ENCODE measurements at regions not wholly inside any gene's neighbourhood (a gene's known extent, or its start where the extent isn't known, plus 50 kb on each side); places are given as distances from the start of the nearest gene placed in this dataset.
"Not testable (repeated sequence)": the region's sequence is repeated elsewhere in the genome, so short reads cannot be mapped to it uniquely, and the experiment has no call there.

DNA sequence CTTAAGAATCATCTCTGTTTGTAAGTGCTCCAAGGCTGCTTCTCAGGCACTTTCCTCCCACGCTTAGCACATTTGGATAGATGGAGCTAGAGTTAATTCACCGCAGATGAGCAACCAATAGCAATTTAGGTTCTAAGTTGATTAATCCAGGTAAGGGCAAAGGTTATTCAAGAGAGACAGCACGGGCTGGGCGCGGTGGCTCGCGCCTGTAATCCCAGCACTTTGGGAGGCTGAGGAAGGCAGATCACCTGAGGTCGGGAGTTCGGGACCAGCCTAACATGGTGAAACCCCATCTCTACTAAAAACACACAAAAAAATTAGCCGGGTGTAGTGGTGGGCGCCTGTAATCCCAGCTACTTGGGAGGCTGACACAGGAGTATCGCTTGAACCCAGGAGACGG lies 54.5 kb upstream of the UNC13C start:
- not testable (repeated sequence) for H3K4me3 ChIP-seq; H4K20me1 ChIP-seq; H3K4me2 ChIP-seq; H3K4me1 ChIP-seq; H3K27ac ChIP-seq; H3K9me3 ChIP-seq (replicated peaks in 1 of 11); H3K9ac ChIP-seq; H3K36me3 ChIP-seq; H3K27me3 ChIP-seq

DNA sequence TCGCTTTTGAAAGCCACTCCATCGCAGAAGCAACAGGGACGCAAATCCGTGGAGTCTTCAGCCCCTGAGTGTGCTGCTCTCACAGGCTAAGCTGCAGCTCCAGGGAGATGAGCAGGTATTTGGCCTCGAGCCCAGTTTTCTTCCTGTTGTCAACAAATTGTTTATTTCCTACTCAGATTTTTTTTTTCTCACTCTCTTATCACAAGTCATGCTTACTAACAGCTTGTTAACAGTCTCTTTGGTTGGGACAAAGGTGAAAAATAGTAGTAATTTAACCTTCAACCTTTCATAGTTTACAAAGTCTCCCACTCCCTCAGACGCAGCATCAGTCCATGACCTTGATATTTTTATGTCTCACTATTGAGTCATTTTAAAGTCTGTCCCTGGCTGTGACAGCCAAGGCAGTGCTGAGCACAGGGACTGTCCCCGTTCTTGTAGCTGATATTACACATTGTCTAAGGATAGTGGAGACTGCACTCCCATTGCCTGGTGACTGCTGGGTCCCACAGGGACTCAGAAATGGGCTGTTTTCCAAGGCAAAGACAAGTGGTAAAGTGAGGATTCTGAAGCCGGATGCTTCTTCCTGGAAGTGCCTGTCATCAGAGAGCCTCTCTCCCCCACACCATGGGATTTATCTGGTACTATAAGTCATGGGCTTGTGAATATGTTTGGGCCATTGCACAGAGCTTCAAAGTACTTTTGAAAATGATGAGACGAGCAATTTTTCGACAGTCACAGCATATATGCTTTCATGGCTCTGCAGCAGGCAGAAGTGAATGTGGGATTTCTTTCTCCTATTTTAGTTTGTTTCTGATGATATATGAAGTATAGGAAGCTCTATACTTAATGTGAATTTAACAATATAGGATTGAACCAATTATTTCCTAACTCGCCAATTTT lies 59.8 kb upstream of the UNC13C start:
- Histone ChIP-seq H3K9ac (no peak overlapping the region), H4K20me1 (no peaks in the 10 kb centered on the region), H3K4me3 (no peak overlapping the region), H3K36me3 (no peaks in the 10 kb centered on the region), H3K4me2 (no peak overlapping the region), H3K4me1 (peaks cover 0 to 8% (median 0%) of the 10 kb centered on the region in 10 experiments; a peak in 1 of 20 replicates), H3K27ac (no peak overlapping the region), H3K27me3 (no peaks in the 10 kb centered on the region), H3K9me3 (replicated peaks in 1 of 11) (no peaks in the 10 kb centered on the region)
- TF ChIP-seq Cebpa-rat (IDR thresholded peaks at IDR 0.05), result no peak

DNA sequence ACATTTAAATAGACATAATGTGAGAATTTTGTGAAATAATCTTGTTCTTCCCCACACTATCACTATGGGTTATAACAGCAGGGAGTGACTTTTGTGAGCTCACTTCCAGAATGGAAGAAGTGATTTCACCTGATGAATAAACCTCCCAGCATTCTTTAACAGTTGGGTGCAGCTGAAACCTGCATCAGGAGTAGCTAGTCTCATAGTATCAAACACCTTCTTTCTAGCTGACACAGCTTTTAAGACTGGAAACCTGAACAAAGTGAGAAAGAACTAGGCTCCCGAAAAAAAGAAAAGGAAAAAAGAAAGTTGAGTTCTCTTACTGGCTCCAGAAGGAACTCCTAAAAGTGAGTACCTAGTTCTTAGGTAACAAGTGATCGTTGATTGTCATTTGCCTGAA lies 61.1 kb upstream of the UNC13C start:
- Histone ChIP-seq H3K27me3 (no peaks in the 10 kb centered on the region), H3K4me3 (no peak overlapping the region), H4K20me1 (no peaks in the 10 kb centered on the region), H3K27ac (no peak overlapping the region), H3K36me3 (no peaks in the 10 kb centered on the region), H3K4me1 (peaks cover 0 to 8% (median 0%) of the 10 kb centered on the region in 10 experiments; a peak in 1 of 20 replicates), H3K4me2 (no peak overlapping the region), H3K9ac (no peak overlapping the region), H3K9me3 (replicated peaks in 1 of 11) (no peaks in the 10 kb centered on the region)
- no peak for TF ChIP-seq Cebpa-rat (IDR thresholded peaks at IDR 0.05)

DNA sequence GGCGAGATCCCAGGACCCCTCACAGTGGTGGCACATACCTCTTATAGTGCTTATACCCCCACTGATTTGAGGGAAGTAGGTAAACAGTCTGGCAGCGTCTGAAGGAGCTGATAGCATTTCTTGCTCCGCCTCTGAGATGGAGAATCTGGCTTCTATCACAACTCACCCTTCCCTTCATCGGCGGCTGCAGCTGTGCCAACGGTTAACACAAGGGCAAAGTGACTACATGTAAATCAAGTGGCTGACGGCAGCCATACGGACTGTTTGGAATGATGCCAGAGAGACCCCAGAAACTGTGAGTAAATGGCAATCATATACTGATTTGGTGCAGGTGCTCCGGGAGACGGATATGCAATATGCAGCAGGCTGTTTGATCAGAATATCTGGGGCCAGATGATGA lies 66.8 kb upstream of the UNC13C start:
- Histone ChIP-seq H3K36me3 (no peaks in the 10 kb centered on the region), H3K27ac (no peak overlapping the region), H3K9me3 (replicated peaks in 1 of 11) (no peaks in the 10 kb centered on the region), H3K9ac (no peak overlapping the region), H3K27me3 (no peaks in the 10 kb centered on the region), H3K4me3 (no peak overlapping the region), H3K4me2 (no peak overlapping the region), H4K20me1 (no peaks in the 10 kb centered on the region), H3K4me1 (no peaks in the 10 kb centered on the region)
- TF ChIP-seq Cebpa-rat (IDR thresholded peaks at IDR 0.05), result no peak

DNA sequence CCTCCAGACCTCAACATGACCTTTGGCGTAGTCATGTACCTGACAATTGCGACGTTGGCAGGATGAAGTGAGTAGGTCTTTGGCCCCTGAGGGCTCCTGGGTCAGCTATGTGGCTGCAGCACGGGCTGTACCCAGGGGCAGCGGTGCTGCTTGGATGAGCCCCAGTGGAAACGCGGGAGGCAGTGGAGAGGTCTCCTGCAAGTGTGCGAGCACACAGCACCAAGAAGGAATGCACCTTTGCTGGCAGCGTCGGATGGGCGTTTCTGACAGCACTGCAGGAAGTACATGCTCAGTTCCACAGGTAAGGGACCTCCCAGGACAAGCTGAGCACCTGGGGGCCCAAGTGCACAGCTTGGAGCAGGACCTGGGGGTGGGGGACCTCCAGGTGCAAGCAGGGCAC lies 67.4 kb upstream of the UNC13C start:
- Histone ChIP-seq H3K9me3 (replicated peaks in 1 of 11) (no peaks in the 10 kb centered on the region), H3K9ac (no peak overlapping the region), H3K27ac (no peak overlapping the region), H3K4me1 (no peaks in the 10 kb centered on the region), H3K36me3 (no peaks in the 10 kb centered on the region), H3K4me2 (no peak overlapping the region), H3K4me3 (no peak overlapping the region), H3K27me3 (no peaks in the 10 kb centered on the region), H4K20me1 (no peaks in the 10 kb centered on the region)
- TF ChIP-seq Cebpa-rat (IDR thresholded peaks at IDR 0.05), result no peak

DNA sequence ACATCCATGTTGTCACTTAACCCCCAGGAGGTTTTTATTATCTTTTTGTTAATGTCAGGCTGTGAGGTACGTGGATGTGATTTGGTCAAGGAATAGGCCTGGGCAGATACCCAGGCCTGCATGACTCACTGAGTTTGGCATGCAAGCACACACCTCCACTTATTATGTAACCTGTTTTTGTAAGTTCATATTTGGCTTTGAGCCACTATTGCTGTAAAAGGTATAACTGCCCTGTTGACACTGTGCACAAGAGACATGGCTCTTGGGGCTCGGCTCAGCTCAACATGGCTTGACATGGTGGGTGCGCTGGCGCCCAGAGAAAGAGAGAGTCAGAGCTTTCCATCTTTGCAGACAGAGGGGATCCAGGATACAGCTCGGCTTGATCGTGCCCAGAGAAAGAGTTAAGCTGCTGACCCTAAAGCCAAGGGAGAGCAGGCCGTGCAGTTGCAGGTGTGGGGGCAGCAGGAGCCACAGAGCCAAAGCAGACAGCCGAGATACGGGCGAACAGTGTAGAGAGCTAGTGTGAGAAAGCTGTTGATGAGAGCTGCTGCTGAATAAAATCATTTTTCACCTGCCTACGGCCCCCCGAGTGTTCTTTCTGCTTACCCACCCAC lies 67.9 kb upstream of the UNC13C start:
- Histone ChIP-seq H3K4me1 (no peaks in the 10 kb centered on the region), H3K27ac (no peak overlapping the region), H3K4me3 (no peak overlapping the region), H3K36me3 (no peaks in the 10 kb centered on the region), H4K20me1 (no peaks in the 10 kb centered on the region), H3K9ac (no peak overlapping the region), H3K4me2 (no peak overlapping the region), H3K9me3 (replicated peaks in 1 of 11) (no peaks in the 10 kb centered on the region), H3K27me3 (no peaks in the 10 kb centered on the region)
- TF ChIP-seq Cebpa-rat (IDR thresholded peaks at IDR 0.05), result no peak

DNA sequence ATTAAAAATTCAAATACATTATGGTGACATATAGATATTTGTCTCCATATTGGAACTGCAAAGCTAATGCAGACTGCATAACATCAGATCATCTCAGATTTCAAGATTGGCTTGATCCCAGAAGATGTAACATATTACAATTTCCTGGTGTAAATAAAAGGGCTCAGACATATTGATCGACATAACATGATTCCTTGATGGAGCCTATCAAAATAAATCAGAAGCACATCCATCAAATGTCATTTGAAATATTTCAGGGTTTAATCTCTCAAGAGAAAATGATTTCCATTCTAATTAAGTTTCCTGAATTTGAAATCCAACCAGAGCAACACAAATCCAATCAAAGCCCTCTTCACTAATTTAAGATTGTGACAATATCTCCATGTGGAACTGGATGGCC lies 75.1 kb upstream of the UNC13C start:
- Histone ChIP-seq H4K20me1 (no peaks in the 10 kb centered on the region), H3K27ac (no peak overlapping the region), H3K9ac (no peak overlapping the region), H3K36me3 (no peaks in the 10 kb centered on the region), H3K4me2 (no peak overlapping the region), H3K27me3 (no peaks in the 10 kb centered on the region), H3K4me3 (no peak overlapping the region), H3K4me1 (no peaks in the 10 kb centered on the region), H3K9me3 (replicated peaks in 1 of 11) (no peaks in the 10 kb centered on the region)
- TF ChIP-seq Cebpa-rat (IDR thresholded peaks at IDR 0.05), result no peak

DNA sequence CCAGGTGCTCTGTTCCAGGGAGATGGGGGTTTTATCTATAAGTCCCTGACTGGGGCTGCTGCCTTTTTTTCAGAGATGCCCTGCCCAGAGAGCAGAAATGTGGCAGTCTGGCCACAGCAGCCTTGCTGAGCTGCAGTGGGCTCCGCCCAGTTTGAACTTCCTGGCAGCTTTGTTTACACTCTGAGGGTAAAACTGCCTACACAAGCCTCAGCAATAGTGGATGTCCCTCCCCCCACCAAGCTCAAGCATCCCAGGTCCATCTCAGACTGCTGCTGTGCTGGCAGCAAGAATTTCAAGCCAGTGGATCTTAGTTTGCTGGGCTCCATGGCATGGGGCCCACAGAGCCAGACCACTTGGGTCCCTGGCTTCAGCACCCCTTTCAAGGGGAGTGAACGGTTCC lies 84.8 kb upstream of the UNC13C start:
- Histone ChIP-seq H3K4me2 (peak overlapping the region in 6 of 11 experiments; percentile 5 to 57 (median 30); a peak in 10 of 22 replicates), H3K27ac (peak overlapping the region in 5 of 11 experiments; percentile 7 to 53 (median 32); a peak in 7 of 22 replicates), H3K9ac (peak overlapping the region in 2 of 11 experiments; percentile 13 to 20; a peak in 1 of 22 replicates), H3K4me1 (peaks cover 0 to 14% (median 7%) of the 10 kb centered on the region in 10 experiments; a peak in 15 of 20 replicates)
- not testable (repeated sequence) for H3K36me3 ChIP-seq; H3K9me3 ChIP-seq (replicated peaks in 1 of 11); H4K20me1 ChIP-seq; H3K4me3 ChIP-seq; H3K27me3 ChIP-seq

DNA sequence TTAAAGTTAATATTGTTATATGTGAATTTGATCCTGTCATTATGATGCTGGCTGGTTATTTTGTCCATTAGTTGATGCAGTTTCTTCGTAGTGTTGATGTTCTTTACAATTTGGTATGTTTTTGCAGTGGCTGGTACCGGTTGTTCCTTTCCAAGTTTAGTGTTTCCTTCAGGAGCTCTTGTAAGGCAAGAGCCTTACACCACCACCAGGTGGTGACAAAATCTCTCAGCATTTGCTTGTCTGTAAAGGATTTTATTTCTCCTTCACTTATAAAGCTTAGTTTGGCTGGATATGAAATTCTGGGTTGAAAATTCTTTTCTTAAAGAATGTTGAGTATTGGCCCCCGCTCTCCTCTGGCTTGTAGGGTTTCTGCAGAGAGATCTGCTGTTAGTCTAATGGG lies 86.4 kb upstream of the UNC13C start:
- H3K27me3 ChIP-seq; H3K27ac ChIP-seq; H3K9me3 ChIP-seq (replicated peaks in 1 of 11); H4K20me1 ChIP-seq; H3K4me2 ChIP-seq; H3K36me3 ChIP-seq; H3K9ac ChIP-seq; H3K4me3 ChIP-seq: not testable (repeated sequence)
- peaks cover 0 to 14% (median 7%) of the 10 kb centered on the region in 10 experiments; a peak in 15 of 20 replicates for H3K4me1 ChIP-seq

DNA sequence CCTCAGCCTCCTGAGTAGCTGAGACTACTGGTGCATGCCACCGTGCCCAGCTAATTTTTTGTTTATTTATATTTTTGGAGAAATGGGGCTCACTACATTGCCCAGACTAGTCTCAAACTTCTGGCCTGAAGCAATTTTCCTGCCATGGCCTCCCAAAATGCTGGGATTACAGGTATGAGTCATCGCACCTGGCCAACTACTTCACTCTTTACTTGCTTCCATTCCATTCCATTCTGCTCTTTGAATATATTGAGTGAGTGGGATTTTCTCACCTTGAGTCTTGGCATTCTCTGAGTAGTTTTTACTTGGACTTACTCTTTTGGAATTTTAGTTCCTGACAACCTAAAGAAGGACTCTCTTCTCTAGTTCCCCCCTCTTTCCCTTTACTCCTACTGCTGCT lies 93.8 kb upstream of the UNC13C start:
- Histone ChIP-seq H3K27ac (no peak overlapping the region), H3K27me3 (no peaks in the 10 kb centered on the region), H3K4me1 (0 out of 20 replicates have a peak, but pooled peaks cover 0 to 4% (median 0%) of the 10 kb centered on the region in 10 experiments), H3K36me3 (no peaks in the 10 kb centered on the region), H3K9ac (no peak overlapping the region), H4K20me1 (no peaks in the 10 kb centered on the region), H3K4me3 (no peak overlapping the region), H3K4me2 (no peak overlapping the region), H3K9me3 (replicated peaks in 1 of 11) (no peaks in the 10 kb centered on the region)
- no peak for TF ChIP-seq Cebpa-rat (IDR thresholded peaks at IDR 0.05)
